Endothelial cell of umbilical vein (primary cell): ENCODE measurements at regions not wholly inside any gene's neighbourhood (a gene's known extent, or its start where the extent isn't known, plus 50 kb on each side); places are given as distances from the start of the nearest gene placed in this dataset.

Source experiments
- BruUV-seq: library from RNA; stranded (reverse); fragments of 400-500 nt; replicated peaks from 2 replicates; lab custom pipeline; 2021; lab: Mats Ljungman, UMichigan
- CTCF ChIA-PET: fragments of 300-600, 350-600 bp; sonication (Branson Sonifier 250); formaldehyde crosslinking; loops from one replicate; lab custom pipeline; 2021; ENCODE audit warnings: antibody characterized with exemption, inconsistent platforms; lab: Charles Lee
- POLR2A ChIA-PET: fragments of 300-600, 350-600 bp; sonication (Branson Sonifier 250); formaldehyde crosslinking; loops from one replicate; lab custom pipeline; 2021; ENCODE audit warnings: antibody characterized with exemption, inconsistent platforms; lab: Charles Lee
- DNase-seq: peaks from one replicate; pipeline ENCODE4 v3.0.0-alpha.2; 2011; ENCODE audit warnings: low read depth, low spot score
- FAIRE-seq: peaks from 2 replicates; lab custom pipeline; 2011; peaks lifted over from hg19 to GRCh38; lab: Jason Lieb, UNC
- H2AFZ ChIP-seq: 2 replicates; pipeline ENCODE4 v1.6.0; 2012; ENCODE audit warnings: low read depth, low read length, control low read depth, inconsistent platforms
- H3K27ac ChIP-seq: 2 replicates; pipeline ENCODE4 v1.5.1; 2011; ENCODE audit warnings: low read depth, mild to moderate bottlenecking, control low read depth, low read length, moderate library complexity; ENCODE audit not compliant: insufficient read depth
- H3K27me3 ChIP-seq, 2 experiments: 2 replicates each; pipeline versions ENCODE4 v1.6.0 to v1.6.1; 2011; ENCODE audit warnings: low read length in 2 of 2, mixed read lengths in 1 of 2; ENCODE audit not compliant: control insufficient read depth in 2 of 2, insufficient read depth in 2 of 2
- H3K36me3 ChIP-seq, 2 experiments: 2 replicates in 1 of 2; 3 replicates in 1 of 2; pipeline ENCODE4 v1.5.1; 2011; ENCODE audit warnings: low read length in 2 of 2, mild to moderate bottlenecking in 1 of 2, moderate library complexity in 1 of 2; ENCODE audit not compliant: control insufficient read depth in 2 of 2, insufficient read depth in 2 of 2; ENCODE audit errors: extremely low read depth in 1 of 2
- H3K4me1 ChIP-seq: 3 replicates; pipeline ENCODE4 v1.5.1; 2011; ENCODE audit warnings: mild to moderate bottlenecking, low read length; ENCODE audit not compliant: control insufficient read depth, insufficient read depth; ENCODE audit errors: extremely low read depth
- H3K4me2 ChIP-seq: 2 replicates; pipeline ENCODE4 v1.6.1; 2011; ENCODE audit warnings: low read length, control low read depth, mixed read lengths; ENCODE audit not compliant: insufficient read depth
- H3K4me3 ChIP-seq, 3 experiments: fragments of 200-600 bp in 1 of 3; sonication (generic), shearing (Covaris generic) in 1 of 3; replicated peaks in 1 of 3; 2 replicates each; pipeline ENCODE4 v1.5.1; 2011 to 2016; ENCODE audit warnings: control low read depth in 3 of 3, low read length in 3 of 3, mild to moderate bottlenecking in 2 of 3, inconsistent platforms in 1 of 3, low read depth in 1 of 3, moderate library complexity in 1 of 3; ENCODE audit not compliant: insufficient read depth in 1 of 3
- H3K79me2 ChIP-seq: 2 replicates; pipeline ENCODE4 v1.6.0; 2012; ENCODE audit warnings: low read length, inconsistent platforms; ENCODE audit not compliant: control insufficient read depth, insufficient read depth
- H3K9ac ChIP-seq: replicated peaks from 2 replicates; pipeline ENCODE3; 2011; ENCODE audit warnings: low read length, control low read depth; ENCODE audit not compliant: insufficient read depth; ENCODE audit errors: extremely low read depth
- H3K9me1 ChIP-seq: replicated peaks from 3 replicates; pipeline ENCODE4 v1.6.0; 2011; ENCODE audit warnings: mild to moderate bottlenecking, low read length; ENCODE audit not compliant: control insufficient read depth, insufficient read depth; ENCODE audit errors: extremely low read depth
- H3K9me3 ChIP-seq: replicated peaks from 2 replicates; pipeline ENCODE4 v1.5.1; 2012; ENCODE audit warnings: low read length, inconsistent platforms; ENCODE audit not compliant: control insufficient read depth, insufficient read depth
- H4K20me1 ChIP-seq: replicated peaks from 2 replicates; pipeline ENCODE3; 2011; ENCODE audit warnings: mild to moderate bottlenecking, low read length; ENCODE audit not compliant: control insufficient read depth, insufficient read depth; ENCODE audit errors: extremely low read depth
- EZH2 ChIP-seq: IDR thresholded peaks from 2 replicates; pipeline ENCODE4 v1.6.1; 2012; ENCODE audit warnings: borderline replicate concordance, low read depth, mild to moderate bottlenecking, moderate library complexity, low read length, inconsistent platforms; ENCODE audit not compliant: severe bottlenecking
- FOS ChIP-seq: IDR thresholded peaks from 2 replicates; pipeline ENCODE4 v1.6.1; 2011; ENCODE audit warnings: mild to moderate bottlenecking, low read length, moderate library complexity, borderline replicate concordance; ENCODE audit not compliant: insufficient read depth
- GATA2 ChIP-seq: IDR thresholded peaks from 2 replicates; pipeline ENCODE4 v1.7.0; 2011; ENCODE audit warnings: low read depth, mild to moderate bottlenecking, moderate library complexity, mixed read lengths, low read length; ENCODE audit not compliant: insufficient read length, insufficient read depth
- JUN ChIP-seq: IDR thresholded peaks from 2 replicates; pipeline ENCODE4 v1.6.1; 2011; ENCODE audit warnings: borderline replicate concordance, low read depth; ENCODE audit not compliant: insufficient read length, insufficient read depth
- MYC ChIP-seq: IDR thresholded peaks from one replicate; pipeline ENCODE4 v1.6.1; 2011; ENCODE audit warnings: mild to moderate bottlenecking, low read depth, low read length
- POLR2A ChIP-seq: IDR thresholded peaks from 2 replicates; pipeline ENCODE4 v1.6.1; 2012; ENCODE audit warnings: low read depth, mild to moderate bottlenecking, control low read depth, low read length
- POLR2AphosphoS5 ChIP-seq: IDR thresholded peaks from 2 replicates; pipeline ENCODE4 v1.6.1; 2012; ENCODE audit warnings: low read depth, mild to moderate bottlenecking, control low read depth, low read length, moderate library complexity; ENCODE audit not compliant: insufficient read depth
- dilution Hi-C: fragments of 300-500 bp; cut with MboI; formaldehyde crosslinking; loops from one replicate; pipeline ENCODE4 v1.15.0; 2019; ENCODE audit warnings: low sequenced_read_pairs; ENCODE audit not compliant: extremely low pct_ligation_motif_present
- intact Hi-C: fragments of 100-400 bp; cut with micrococcal nuclease; formaldehyde crosslinking; loops from one replicate; pipeline ENCODE4 v1.10.0; 2022
- TF ChIP-seq, protein P1 (sequence below): IDR thresholded peaks from 2 replicates; pipeline ENCODE4 v1.6.1; 2011; ENCODE audit not compliant: insufficient read depth, insufficient read length
- TF ChIP-seq, protein P2 (sequence below), 2 donors: IDR thresholded peaks; 1 replicate in 1 of 2; 2 replicates in 1 of 2; pipeline ENCODE4 v1.5.1; 2011; ENCODE audit warnings: low read length in 2 of 2, mild to moderate bottlenecking in 2 of 2, moderate library complexity in 2 of 2, control low read depth in 1 of 2, inconsistent platforms in 1 of 2, low read depth in 1 of 2; ENCODE audit not compliant: insufficient read depth in 1 of 2; ENCODE audit errors: extremely low read depth in 1 of 2

DNA sequence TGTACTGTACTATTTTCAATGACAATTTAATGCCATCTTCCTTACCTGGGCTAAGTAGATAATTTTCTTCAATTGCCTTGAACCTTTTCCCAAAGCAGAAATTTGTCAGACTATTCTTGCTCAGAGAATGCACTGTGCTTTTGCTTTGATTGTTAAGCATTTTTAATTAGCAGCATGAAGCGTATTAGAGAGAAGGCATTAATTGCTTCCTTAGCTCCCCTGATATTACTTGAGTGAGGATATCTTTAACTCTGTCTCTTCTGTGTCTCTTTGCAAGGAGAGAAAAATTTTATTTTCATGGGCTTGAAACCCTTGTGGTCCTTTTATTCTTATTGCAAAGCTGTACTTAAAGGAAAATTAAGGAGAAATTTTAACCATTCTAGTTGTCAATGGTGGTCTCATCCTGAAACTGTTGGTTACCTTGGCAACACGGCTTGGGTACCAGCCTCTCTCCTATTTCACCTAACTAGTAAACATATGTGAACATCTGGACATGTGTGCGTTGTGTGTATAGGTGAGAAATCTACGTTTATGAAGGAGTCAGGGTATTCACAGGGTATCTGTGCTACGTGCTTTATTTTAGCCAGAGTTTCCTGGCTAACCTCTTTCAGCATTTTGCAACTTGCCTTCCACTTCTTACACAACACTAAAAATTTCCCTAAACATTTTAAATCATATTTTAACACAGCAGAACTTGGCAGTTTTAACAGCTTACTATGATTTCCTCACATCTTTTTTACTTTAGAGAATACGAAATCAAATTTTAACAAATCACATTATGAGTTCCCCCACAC is 225.5 kb downstream of the KLF5 start:
- Histone ChIP-seq H3K9me3 (no peaks in the 10 kb centered on the region), H3K27ac (no peak overlapping the region), H3K79me2 (no peaks in the 10 kb centered on the region), H2AFZ (no peak overlapping the region), H3K4me2 (no peak overlapping the region), H3K9ac (no peak overlapping the region), H3K36me3 (no peaks in the 10 kb centered on the region), H3K4me3 (no peak overlapping the region), H3K9me1 (no peaks in the 10 kb centered on the region), H3K4me1 (no peaks in the 10 kb centered on the region), H4K20me1 (no peaks in the 10 kb centered on the region), H3K27me3 (no peaks in the 10 kb centered on the region)
- no peak for TF ChIP-seq JUN
- no TSS peak for BruUV-seq
- CTCF ChIA-PET, result no interaction called here
- FAIRE-seq, result no peak
- intact Hi-C loops (no loop called here), dilution Hi-C loops (no loop called here)
- POLR2A ChIA-PET, result no interaction called here
- DNase-seq, result no peak

DNA sequence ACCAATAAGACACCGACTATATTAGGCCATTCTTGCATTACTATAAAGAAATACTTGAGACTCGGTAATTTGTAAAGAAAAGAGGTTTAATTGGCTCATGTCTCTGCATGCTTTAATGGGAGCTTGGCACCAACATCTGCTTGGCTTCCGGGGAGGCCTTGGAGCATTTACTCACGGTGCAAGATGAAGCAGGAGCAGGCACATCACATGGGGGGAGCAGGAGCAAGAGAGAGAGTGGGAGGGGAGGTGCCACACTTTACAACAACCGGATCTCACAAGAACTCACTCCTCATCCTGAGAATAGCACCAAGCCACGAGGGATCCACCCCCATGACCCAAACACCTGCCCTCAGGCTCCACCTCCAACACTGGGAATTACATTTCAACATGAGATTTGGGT is 224.8 kb downstream of the KLF5 start:
- H4K20me1 ChIP-seq, result no peaks in the 10 kb centered on the region
- intact Hi-C loops (no loop called here), dilution Hi-C loops (no loop called here)
- no peaks in the 10 kb centered on the region for H3K27me3 ChIP-seq
- FAIRE-seq (no peak), DNase-seq (no peak)
- H2AFZ ChIP-seq, result no peak overlapping the region
- H3K9me1 ChIP-seq, result no peaks in the 10 kb centered on the region
- H3K4me3 ChIP-seq, result no peak overlapping the region
- no peak overlapping the region for H3K9ac ChIP-seq
- H3K36me3 ChIP-seq, result no peaks in the 10 kb centered on the region
- H3K79me2 ChIP-seq, result no peaks in the 10 kb centered on the region
- TF ChIP-seq JUN (no peak), POLR2AphosphoS5 (no peak), POLR2A (no peak), FOS (no peak), GATA2 (no peak), MYC (no peak), EZH2 (no peak)
- TF ChIP-seq, protein P1, sequence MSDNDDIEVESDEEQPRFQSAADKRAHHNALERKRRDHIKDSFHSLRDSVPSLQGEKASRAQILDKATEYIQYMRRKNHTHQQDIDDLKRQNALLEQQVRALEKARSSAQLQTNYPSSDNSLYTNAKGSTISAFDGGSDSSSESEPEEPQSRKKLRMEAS, result no peak
- TF ChIP-seq, protein P2, sequence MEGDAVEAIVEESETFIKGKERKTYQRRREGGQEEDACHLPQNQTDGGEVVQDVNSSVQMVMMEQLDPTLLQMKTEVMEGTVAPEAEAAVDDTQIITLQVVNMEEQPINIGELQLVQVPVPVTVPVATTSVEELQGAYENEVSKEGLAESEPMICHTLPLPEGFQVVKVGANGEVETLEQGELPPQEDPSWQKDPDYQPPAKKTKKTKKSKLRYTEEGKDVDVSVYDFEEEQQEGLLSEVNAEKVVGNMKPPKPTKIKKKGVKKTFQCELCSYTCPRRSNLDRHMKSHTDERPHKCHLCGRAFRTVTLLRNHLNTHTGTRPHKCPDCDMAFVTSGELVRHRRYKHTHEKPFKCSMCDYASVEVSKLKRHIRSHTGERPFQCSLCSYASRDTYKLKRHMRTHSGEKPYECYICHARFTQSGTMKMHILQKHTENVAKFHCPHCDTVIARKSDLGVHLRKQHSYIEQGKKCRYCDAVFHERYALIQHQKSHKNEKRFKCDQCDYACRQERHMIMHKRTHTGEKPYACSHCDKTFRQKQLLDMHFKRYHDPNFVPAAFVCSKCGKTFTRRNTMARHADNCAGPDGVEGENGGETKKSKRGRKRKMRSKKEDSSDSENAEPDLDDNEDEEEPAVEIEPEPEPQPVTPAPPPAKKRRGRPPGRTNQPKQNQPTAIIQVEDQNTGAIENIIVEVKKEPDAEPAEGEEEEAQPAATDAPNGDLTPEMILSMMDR (IDR thresholded peaks at IDR 0.05; ENCODE audit: extremely low read depth in 1 of 2, insufficient read depth in 1 of 2, low read depth in 1 of 2, low read length in 2 of 2), result no peak
- ChIA-PET POLR2A (no interaction called here), CTCF (no interaction called here)
- no peak overlapping the region for H3K27ac ChIP-seq
- H3K4me2 ChIP-seq, result no peak overlapping the region
- BruUV-seq, result no TSS peak
- H3K4me1 ChIP-seq, result no peaks in the 10 kb centered on the region
- H3K9me3 ChIP-seq, result no peaks in the 10 kb centered on the region
